ENCODE measurements at regions not wholly inside any gene's neighbourhood (a gene's known extent, or its start where the extent isn't known, plus 50 kb on each side); places are given as distances from the start of the nearest gene placed in this dataset.
"Not testable (repeated sequence)": the region's sequence is repeated elsewhere in the genome, so short reads cannot be mapped to it uniquely, and the experiment has no call there.

DNA sequence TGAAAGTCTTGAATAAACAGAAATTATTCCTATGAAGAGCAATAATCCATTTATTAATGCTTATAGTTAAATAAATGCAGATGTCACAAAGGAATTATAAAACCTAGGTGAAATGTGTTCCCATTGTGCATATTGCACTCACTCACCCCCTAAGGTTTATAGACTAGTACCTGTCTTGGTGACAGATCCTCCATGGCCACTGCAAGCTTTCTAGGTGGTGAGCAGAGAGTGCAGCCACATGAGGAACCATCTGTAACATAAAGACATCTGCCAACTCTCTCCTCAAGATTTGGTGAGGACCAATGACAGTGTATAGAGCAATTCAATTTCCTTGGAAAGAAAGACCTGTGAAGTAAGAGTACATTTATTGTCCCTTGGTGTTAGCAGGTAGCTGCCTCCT, 616.4 kb downstream of the CENPC start:
- TF ChIP-seq, protein P1, sequence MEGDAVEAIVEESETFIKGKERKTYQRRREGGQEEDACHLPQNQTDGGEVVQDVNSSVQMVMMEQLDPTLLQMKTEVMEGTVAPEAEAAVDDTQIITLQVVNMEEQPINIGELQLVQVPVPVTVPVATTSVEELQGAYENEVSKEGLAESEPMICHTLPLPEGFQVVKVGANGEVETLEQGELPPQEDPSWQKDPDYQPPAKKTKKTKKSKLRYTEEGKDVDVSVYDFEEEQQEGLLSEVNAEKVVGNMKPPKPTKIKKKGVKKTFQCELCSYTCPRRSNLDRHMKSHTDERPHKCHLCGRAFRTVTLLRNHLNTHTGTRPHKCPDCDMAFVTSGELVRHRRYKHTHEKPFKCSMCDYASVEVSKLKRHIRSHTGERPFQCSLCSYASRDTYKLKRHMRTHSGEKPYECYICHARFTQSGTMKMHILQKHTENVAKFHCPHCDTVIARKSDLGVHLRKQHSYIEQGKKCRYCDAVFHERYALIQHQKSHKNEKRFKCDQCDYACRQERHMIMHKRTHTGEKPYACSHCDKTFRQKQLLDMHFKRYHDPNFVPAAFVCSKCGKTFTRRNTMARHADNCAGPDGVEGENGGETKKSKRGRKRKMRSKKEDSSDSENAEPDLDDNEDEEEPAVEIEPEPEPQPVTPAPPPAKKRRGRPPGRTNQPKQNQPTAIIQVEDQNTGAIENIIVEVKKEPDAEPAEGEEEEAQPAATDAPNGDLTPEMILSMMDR (IDR thresholded peaks at IDR 0.05; ENCODE audit: low read depth, low read length, poor library complexity, severe bottlenecking), result not testable (repeated sequence)
- TF ChIP-seq EZH2phosphoT487 (IDR thresholded peaks at IDR 0.05; ENCODE audit: borderline replicate concordance, low read length), result not testable (repeated sequence)
